ENCODE measurements at regions not wholly inside any gene's neighbourhood (a gene's known extent, or its start where the extent isn't known, plus 50 kb on each side); places are given as distances from the start of the nearest gene placed in this dataset.

GRCh38 chr22:26933105-26933590, 275.8 kb downstream of the MIAT start (continued):
- TF ChIP-seq ASH2L (IDR thresholded peaks at IDR 0.05; ENCODE audit: low read length) (no peak), SIN3A (conservative IDR thresholded peaks at IDR 0.05 in 1 of 2, IDR thresholded peaks at IDR 0.05 in 1 of 2; ENCODE audit: low read depth in 1 of 2, low read length in 2 of 2) (no peak), JUN (IDR thresholded peaks at IDR 0.05; ENCODE audit: low read depth, low read length) (no peak), SIRT6 (IDR thresholded peaks at IDR 0.05; ENCODE audit: low read length) (no peak), NRF1 (IDR thresholded peaks at IDR 0.05; ENCODE audit: low read depth, low read length) (no peak), POU5F1 (IDR thresholded peaks at IDR 0.05; ENCODE audit: low read depth, low read length) (no peak)
- TF ChIP-seq, protein P1, sequence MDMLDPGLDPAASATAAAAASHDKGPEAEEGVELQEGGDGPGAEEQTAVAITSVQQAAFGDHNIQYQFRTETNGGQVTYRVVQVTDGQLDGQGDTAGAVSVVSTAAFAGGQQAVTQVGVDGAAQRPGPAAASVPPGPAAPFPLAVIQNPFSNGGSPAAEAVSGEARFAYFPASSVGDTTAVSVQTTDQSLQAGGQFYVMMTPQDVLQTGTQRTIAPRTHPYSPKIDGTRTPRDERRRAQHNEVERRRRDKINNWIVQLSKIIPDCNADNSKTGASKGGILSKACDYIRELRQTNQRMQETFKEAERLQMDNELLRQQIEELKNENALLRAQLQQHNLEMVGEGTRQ (IDR thresholded peaks at IDR 0.05; ENCODE audit: low read length) = no peak

Data from H1 (cell line).